GM23338 (cell line): ENCODE measurements at regions not wholly inside any gene's neighbourhood (a gene's known extent, or its start where the extent isn't known, plus 50 kb on each side); places are given as distances from the start of the nearest gene placed in this dataset.

Experiments
- CREB1 ChIP-seq: fragments of 250-450 bp; sonication (Bioruptor Pico); IDR thresholded peaks from 2 replicates; pipeline ENCODE4 v1.5.0; 2020; ENCODE audit warnings: low read depth, mild to moderate bottlenecking, moderate library complexity
- EZH2 ChIP-seq: fragments of 200-600 bp; sonication (generic); IDR thresholded peaks from one replicate; pipeline ENCODE4 v1.8.0; 2017; ENCODE audit warnings: antibody characterized with exemption, mild to moderate bottlenecking, low read depth; ENCODE audit not compliant: unreplicated experiment
- EZH2phosphoT487 ChIP-seq: fragments of 200-600 bp; sonication (generic); IDR thresholded peaks from one replicate; pipeline ENCODE4 v1.8.1; 2018; ENCODE audit warnings: antibody characterized with exemption; ENCODE audit not compliant: unreplicated experiment
- JUNB ChIP-seq: IDR thresholded peaks from one replicate; pipeline ENCODE4 v1.6.1; 2016; ENCODE audit warnings: antibody characterized with exemption; ENCODE audit not compliant: unreplicated experiment
- POLR2AphosphoS5 ChIP-seq: IDR thresholded peaks from 2 replicates; pipeline ENCODE4 v1.6.1; 2016; ENCODE audit warnings: antibody characterized with exemption, low read depth
- ZNF114 ChIP-seq: fragments of 250-450 bp; sonication (Bioruptor Pico); IDR thresholded peaks from 2 replicates; pipeline ENCODE4 v1.5.0; 2020; ENCODE audit warnings: mild to moderate bottlenecking, moderate library complexity
- ZNF331 ChIP-seq: fragments of 250-450 bp; sonication (Bioruptor Pico); IDR thresholded peaks from 2 replicates; pipeline ENCODE4 v1.5.0; 2020; ENCODE audit warnings: low read depth, mild to moderate bottlenecking, moderate library complexity
- ZNF462 ChIP-seq: fragments of 250-450 bp; sonication (Bioruptor Pico); IDR thresholded peaks from 2 replicates; pipeline ENCODE4 v1.5.0; 2020; ENCODE audit warnings: mild to moderate bottlenecking, moderate library complexity
- TF ChIP-seq, protein P1 (sequence below), 2 experiments: fragments of 200-600 bp in 1 of 2; sonication (generic) in 1 of 2; conservative IDR thresholded peaks; 2 replicates each; pipeline versions ENCODE4 v1.5.1 to v1.6.1; 2016 to 2017; ENCODE audit warnings: antibody characterized with exemption in 2 of 2, low read depth in 2 of 2, mild to moderate bottlenecking in 2 of 2, moderate library complexity in 1 of 2
- TF ChIP-seq, protein P2 (sequence below): IDR thresholded peaks from one replicate; pipeline ENCODE4 v1.6.1; 2018; ENCODE audit warnings: antibody characterized with exemption; ENCODE audit not compliant: unreplicated experiment

GRCh38 chr4:125547836-125548235 lies 233.1 kb downstream of the FAT4 start:
- TF ChIP-seq EZH2: no peak
- TF ChIP-seq, protein P1, sequence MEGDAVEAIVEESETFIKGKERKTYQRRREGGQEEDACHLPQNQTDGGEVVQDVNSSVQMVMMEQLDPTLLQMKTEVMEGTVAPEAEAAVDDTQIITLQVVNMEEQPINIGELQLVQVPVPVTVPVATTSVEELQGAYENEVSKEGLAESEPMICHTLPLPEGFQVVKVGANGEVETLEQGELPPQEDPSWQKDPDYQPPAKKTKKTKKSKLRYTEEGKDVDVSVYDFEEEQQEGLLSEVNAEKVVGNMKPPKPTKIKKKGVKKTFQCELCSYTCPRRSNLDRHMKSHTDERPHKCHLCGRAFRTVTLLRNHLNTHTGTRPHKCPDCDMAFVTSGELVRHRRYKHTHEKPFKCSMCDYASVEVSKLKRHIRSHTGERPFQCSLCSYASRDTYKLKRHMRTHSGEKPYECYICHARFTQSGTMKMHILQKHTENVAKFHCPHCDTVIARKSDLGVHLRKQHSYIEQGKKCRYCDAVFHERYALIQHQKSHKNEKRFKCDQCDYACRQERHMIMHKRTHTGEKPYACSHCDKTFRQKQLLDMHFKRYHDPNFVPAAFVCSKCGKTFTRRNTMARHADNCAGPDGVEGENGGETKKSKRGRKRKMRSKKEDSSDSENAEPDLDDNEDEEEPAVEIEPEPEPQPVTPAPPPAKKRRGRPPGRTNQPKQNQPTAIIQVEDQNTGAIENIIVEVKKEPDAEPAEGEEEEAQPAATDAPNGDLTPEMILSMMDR (conservative IDR thresholded peaks at IDR 0.05; ENCODE audit: low read depth in 2 of 2): no peak
- no peak for TF ChIP-seq EZH2phosphoT487
- no peak for TF ChIP-seq POLR2AphosphoS5
- TF ChIP-seq ZNF462: no peak
- TF ChIP-seq, protein P2, sequence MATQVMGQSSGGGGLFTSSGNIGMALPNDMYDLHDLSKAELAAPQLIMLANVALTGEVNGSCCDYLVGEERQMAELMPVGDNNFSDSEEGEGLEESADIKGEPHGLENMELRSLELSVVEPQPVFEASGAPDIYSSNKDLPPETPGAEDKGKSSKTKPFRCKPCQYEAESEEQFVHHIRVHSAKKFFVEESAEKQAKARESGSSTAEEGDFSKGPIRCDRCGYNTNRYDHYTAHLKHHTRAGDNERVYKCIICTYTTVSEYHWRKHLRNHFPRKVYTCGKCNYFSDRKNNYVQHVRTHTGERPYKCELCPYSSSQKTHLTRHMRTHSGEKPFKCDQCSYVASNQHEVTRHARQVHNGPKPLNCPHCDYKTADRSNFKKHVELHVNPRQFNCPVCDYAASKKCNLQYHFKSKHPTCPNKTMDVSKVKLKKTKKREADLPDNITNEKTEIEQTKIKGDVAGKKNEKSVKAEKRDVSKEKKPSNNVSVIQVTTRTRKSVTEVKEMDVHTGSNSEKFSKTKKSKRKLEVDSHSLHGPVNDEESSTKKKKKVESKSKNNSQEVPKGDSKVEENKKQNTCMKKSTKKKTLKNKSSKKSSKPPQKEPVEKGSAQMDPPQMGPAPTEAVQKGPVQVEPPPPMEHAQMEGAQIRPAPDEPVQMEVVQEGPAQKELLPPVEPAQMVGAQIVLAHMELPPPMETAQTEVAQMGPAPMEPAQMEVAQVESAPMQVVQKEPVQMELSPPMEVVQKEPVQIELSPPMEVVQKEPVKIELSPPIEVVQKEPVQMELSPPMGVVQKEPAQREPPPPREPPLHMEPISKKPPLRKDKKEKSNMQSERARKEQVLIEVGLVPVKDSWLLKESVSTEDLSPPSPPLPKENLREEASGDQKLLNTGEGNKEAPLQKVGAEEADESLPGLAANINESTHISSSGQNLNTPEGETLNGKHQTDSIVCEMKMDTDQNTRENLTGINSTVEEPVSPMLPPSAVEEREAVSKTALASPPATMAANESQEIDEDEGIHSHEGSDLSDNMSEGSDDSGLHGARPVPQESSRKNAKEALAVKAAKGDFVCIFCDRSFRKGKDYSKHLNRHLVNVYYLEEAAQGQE: no peak
- TF ChIP-seq ZNF331 (CRISPR knock-in tag): no peak
- TF ChIP-seq JUNB: no peak
- no peak for TF ChIP-seq ZNF114 (CRISPR knock-in tag)
- no peak for TF ChIP-seq CREB1
